OCI-LY1 (cell line): ENCODE measurements at regions not wholly inside any gene's neighbourhood (a gene's known extent, or its start where the extent isn't known, plus 50 kb on each side); places are given as distances from the start of the nearest gene placed in this dataset.

Source experiments
- H2AFZ ChIP-seq: fragments of 200-600 bp; sonication (generic), shearing (Covaris generic); 2 replicates; pipeline ENCODE4 v1.6.0; 2014; ENCODE audit warnings: antibody characterized with exemption, mild to moderate bottlenecking, low read length
- H3F3A ChIP-seq: fragments of 200-600 bp; sonication (generic), shearing (Covaris generic); 2 replicates; pipeline ENCODE4 v1.6.0; 2014; ENCODE audit warnings: mild to moderate bottlenecking, antibody characterized with exemption, low read length, moderate library complexity; ENCODE audit not compliant: insufficient read depth
- H3K27ac ChIP-seq: fragments of 200-600 bp; sonication (generic); 2 replicates; pipeline ENCODE4 v1.5.1; 2014; ENCODE audit warnings: low read length, mixed run types, mild to moderate bottlenecking, low read depth; ENCODE audit not compliant: poor library complexity, severe bottlenecking
- H3K27me3 ChIP-seq: fragments of 200-600 bp; sonication (generic); 2 replicates; pipeline ENCODE4 v1.6.0; 2014; ENCODE audit warnings: antibody characterized with exemption, mild to moderate bottlenecking, low read length, moderate library complexity; ENCODE audit not compliant: insufficient read depth
- H3K36me3 ChIP-seq: fragments of 200-600 bp; sonication (generic); 2 replicates; pipeline ENCODE4 v1.6.1; 2014; ENCODE audit warnings: mild to moderate bottlenecking, antibody characterized with exemption, low read length, moderate library complexity, mixed read lengths; ENCODE audit not compliant: insufficient read depth
- H3K4me1 ChIP-seq: fragments of 200-600 bp; sonication (generic); 2 replicates; pipeline ENCODE4 v1.5.1; 2014; ENCODE audit warnings: mild to moderate bottlenecking, low read length, moderate library complexity; ENCODE audit not compliant: insufficient read depth, severe bottlenecking
- H3K4me2 ChIP-seq: fragments of 200-600 bp; sonication (generic), shearing (Covaris generic); 2 replicates; pipeline ENCODE4 v1.6.1; 2014; ENCODE audit warnings: low read length
- H3K4me3 ChIP-seq: fragments of 200-600 bp; sonication (generic); 2 replicates; pipeline ENCODE4 v1.5.1; 2014; ENCODE audit warnings: low read length, low read depth, mild to moderate bottlenecking, mixed read lengths; ENCODE audit not compliant: poor library complexity, severe bottlenecking
- H3K79me2 ChIP-seq: fragments of 200-600 bp; shearing (Covaris generic); 2 replicates; pipeline ENCODE4 v1.6.1; 2016; ENCODE audit warnings: mixed run types, low read length, mixed read lengths; ENCODE audit not compliant: insufficient read depth
- H3K9ac ChIP-seq: fragments of 200-600 bp; sonication (generic), shearing (Covaris generic); 2 replicates; pipeline ENCODE4 v1.6.1; 2014; ENCODE audit warnings: mild to moderate bottlenecking, low read length, mixed read lengths
- H3K9me2 ChIP-seq: fragments of 200-600 bp; sonication (generic), shearing (Covaris generic); 2 replicates; pipeline ENCODE4 v1.6.1; 2014; ENCODE audit warnings: low read depth, mild to moderate bottlenecking, low read length, mixed read lengths
- H3K9me3 ChIP-seq: fragments of 200-600 bp; shearing (Covaris generic); 2 replicates; pipeline ENCODE4 v1.6.1; 2014; ENCODE audit warnings: low read length, mixed read lengths
- H4K20me1 ChIP-seq: fragments of 200-600 bp; sonication (generic), shearing (Covaris generic); 2 replicates; pipeline ENCODE4 v1.6.0; 2016; ENCODE audit warnings: mild to moderate bottlenecking, low read length; ENCODE audit not compliant: insufficient read depth
- EZH2 ChIP-seq: fragments of 200-600 bp; sonication (generic), shearing (Covaris generic); IDR thresholded peaks from 2 replicates; pipeline ENCODE4 v1.8.0; 2017; ENCODE audit warnings: borderline replicate concordance, mixed run types, mild to moderate bottlenecking, antibody characterized with exemption, low read length, moderate library complexity, mixed read lengths
- TF ChIP-seq, protein P1 (sequence below): fragments of 200-600 bp; sonication (generic), shearing (Covaris generic); IDR thresholded peaks from 2 replicates; pipeline ENCODE4 v1.5.1; 2017; ENCODE audit warnings: mild to moderate bottlenecking, antibody characterized with exemption, low read length, moderate library complexity, mixed read lengths

DNA sequence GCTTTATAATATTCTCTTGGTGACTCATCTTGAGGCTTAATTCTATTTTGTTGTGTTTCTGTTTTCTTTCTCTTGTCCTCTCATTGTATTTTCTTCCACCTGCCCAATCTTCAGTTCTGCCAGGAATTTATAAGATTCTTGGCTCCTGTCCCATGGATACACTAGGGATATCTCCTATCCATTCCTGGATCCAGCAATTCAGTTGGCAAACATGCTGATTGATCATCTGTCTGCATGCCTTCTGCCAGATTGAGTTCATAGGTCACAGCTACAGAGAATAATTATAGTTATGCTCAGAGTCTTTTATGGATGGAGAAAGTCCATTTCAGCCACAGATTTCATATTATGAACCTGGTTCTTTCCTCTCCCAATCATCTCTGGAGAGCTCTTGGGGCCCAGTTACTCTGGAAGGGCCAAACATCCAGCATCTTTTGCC is 140.4 kb upstream of the MAGI2 start:
- H3K4me3 ChIP-seq = no peak overlapping the region
- no peaks in the 10 kb centered on the region for H3K4me1 ChIP-seq
- no peaks in the 10 kb centered on the region for H4K20me1 ChIP-seq
- no peak overlapping the region for H3K9ac ChIP-seq
- no peak overlapping the region for H3K4me2 ChIP-seq
- no peaks in the 10 kb centered on the region for H3K9me3 ChIP-seq
- H3K36me3 ChIP-seq = no peaks in the 10 kb centered on the region
- H3K27ac ChIP-seq = no peak overlapping the region
- H3K27me3 ChIP-seq = no peaks in the 10 kb centered on the region
- no peak for TF ChIP-seq EZH2
- TF ChIP-seq, protein P1, sequence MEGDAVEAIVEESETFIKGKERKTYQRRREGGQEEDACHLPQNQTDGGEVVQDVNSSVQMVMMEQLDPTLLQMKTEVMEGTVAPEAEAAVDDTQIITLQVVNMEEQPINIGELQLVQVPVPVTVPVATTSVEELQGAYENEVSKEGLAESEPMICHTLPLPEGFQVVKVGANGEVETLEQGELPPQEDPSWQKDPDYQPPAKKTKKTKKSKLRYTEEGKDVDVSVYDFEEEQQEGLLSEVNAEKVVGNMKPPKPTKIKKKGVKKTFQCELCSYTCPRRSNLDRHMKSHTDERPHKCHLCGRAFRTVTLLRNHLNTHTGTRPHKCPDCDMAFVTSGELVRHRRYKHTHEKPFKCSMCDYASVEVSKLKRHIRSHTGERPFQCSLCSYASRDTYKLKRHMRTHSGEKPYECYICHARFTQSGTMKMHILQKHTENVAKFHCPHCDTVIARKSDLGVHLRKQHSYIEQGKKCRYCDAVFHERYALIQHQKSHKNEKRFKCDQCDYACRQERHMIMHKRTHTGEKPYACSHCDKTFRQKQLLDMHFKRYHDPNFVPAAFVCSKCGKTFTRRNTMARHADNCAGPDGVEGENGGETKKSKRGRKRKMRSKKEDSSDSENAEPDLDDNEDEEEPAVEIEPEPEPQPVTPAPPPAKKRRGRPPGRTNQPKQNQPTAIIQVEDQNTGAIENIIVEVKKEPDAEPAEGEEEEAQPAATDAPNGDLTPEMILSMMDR = no peak
- no peaks in the 10 kb centered on the region for H3K79me2 ChIP-seq
- H3K9me2 ChIP-seq = no peaks in the 10 kb centered on the region; the same call in 1 of the 2 replicates
- no peak overlapping the region for H2AFZ ChIP-seq
- H3F3A ChIP-seq = no peaks in the 10 kb centered on the region

DNA sequence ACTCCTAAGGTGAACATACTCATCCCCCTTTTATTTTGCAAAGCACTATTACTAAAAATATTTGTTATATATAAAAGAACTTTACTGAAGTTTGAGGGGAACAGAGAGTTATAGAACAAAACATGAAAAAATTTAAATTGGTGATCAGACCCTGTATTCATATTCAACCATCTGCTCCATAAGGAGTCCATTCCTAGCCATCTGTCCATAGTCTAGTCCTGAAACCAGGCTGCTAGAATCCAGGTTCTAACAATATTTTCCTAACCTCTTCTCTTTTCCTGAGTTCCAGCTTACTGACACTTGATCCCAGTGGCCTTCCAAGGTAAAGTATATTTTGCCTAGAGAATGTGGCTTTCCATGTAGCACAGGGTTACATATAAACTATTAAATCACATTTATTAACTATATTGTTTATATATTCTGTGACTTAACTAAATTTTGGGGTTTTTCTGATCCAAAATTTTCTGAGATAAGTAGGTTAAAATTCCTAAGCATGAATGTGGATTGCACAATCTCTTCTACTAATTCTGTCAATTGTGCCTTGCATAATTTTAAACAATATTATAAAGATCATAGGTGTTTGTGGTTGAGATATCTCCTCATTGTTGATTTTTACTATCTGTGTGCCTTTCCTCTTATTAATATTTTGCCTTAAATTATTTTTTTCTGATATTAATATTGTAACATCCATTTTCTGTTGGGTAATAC is 137.6 kb upstream of the MAGI2 start:
- Histone ChIP-seq H2AFZ (no peak overlapping the region), H3K9ac (no peak overlapping the region), H3K4me1 (no peaks in the 10 kb centered on the region), H3K9me2 (no peaks in the 10 kb centered on the region), H3K79me2 (no peaks in the 10 kb centered on the region), H3K4me2 (no peak overlapping the region), H3K36me3 (no peaks in the 10 kb centered on the region), H3K27ac (no peak overlapping the region), H3K27me3 (no peaks in the 10 kb centered on the region), H3F3A (no peaks in the 10 kb centered on the region), H3K9me3 (no peaks in the 10 kb centered on the region), H3K4me3 (no peak overlapping the region), H4K20me1 (no peaks in the 10 kb centered on the region)
- TF ChIP-seq EZH2 = no peak
- TF ChIP-seq, protein P1 = no peak

DNA sequence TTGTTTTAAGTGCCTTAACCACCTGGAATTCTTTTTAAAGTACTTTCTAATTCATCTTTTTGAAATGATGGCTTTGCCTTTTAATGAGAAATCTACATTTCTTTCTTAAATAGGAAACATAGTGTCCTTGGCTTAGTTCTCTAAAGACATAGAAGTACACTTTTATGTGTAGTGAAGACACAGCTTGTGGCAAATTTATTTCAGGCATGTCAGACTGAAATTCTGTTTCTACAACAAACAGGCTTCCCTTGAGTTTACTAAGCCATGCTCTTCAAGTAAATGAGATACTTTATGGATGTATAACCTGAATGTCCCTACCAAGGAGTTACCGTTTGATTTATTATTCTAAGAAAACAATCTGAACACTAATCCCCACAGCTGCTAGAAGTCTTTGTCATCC is 136.9 kb upstream of the MAGI2 start:
- TF ChIP-seq, protein P1 = no peak
- TF ChIP-seq EZH2 = no peak

More for the DNA sequence above, 136.9 kb upstream of the MAGI2 start:
- no peaks in the 10 kb centered on the region for H3K79me2 ChIP-seq
- no peak overlapping the region for H3K4me2 ChIP-seq
- no peaks in the 10 kb centered on the region for H3K4me1 ChIP-seq
- H3K27me3 ChIP-seq = no peaks in the 10 kb centered on the region
- no peaks in the 10 kb centered on the region for H3K36me3 ChIP-seq
- no peak overlapping the region for H3K4me3 ChIP-seq
- H3K9me3 ChIP-seq = no peaks in the 10 kb centered on the region
- H3K9me2 ChIP-seq = no peaks in the 10 kb centered on the region
- H4K20me1 ChIP-seq = no peaks in the 10 kb centered on the region
- no peaks in the 10 kb centered on the region for H3F3A ChIP-seq
- no peak overlapping the region for H3K27ac ChIP-seq
- H2AFZ ChIP-seq = no peak overlapping the region
- H3K9ac ChIP-seq = no peak overlapping the region
